Tibial nerve (tissue), 4 donors: ENCODE measurements at regions not wholly inside any gene's neighbourhood (a gene's known extent, or its start where the extent isn't known, plus 50 kb on each side); places are given as distances from the start of the nearest gene placed in this dataset.

Experiments
- CTCF ChIP-seq, 5 experiments: fragments of 200-600 bp in 3 of 5; fragments of 450-650 bp in 2 of 5; sonication (generic) in 3 of 5; IDR thresholded peaks; one replicate each; pipeline ENCODE4 v1.5.1; 2016 to 2019; ENCODE audit warnings: antibody characterized with exemption in 5 of 5, mild to moderate bottlenecking in 3 of 5, moderate library complexity in 2 of 5
- EP300 ChIP-seq, 2 donors: sonication (generic); formaldehyde crosslinking; IDR thresholded peaks; one replicate each; pipeline ENCODE4 v1.6.1; 2017; ENCODE audit warnings: antibody characterized with exemption in 2 of 2, mild to moderate bottlenecking in 1 of 2

DNA sequence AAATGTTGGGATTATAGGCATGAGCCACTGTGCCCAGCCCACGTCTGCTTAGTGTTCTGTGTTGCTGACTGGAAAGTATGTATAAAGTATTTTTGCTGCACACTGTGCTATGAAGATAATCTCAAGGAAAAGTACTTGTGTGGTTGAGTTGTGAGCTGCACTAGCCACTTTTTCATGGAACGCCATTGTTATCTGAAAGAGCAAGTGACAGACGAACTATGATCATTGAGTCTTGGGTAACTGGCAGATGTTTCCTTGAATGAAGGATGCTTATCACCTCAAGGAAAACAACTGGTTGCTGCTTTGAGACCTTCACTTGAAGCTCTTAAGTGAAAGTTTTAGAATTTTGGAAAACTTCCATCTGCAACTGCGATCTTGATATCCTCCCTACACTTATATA, 82.2 kb upstream of the KCTD1 start:
- TF ChIP-seq EP300 (IDR thresholded peaks at IDR 0.05) (no peak), CTCF (IDR thresholded peaks at IDR 0.05) (no peak)
